ENCODE measurements at regions not wholly inside any gene's neighbourhood (a gene's known extent, or its start where the extent isn't known, plus 50 kb on each side); places are given as distances from the start of the nearest gene placed in this dataset.

DNA sequence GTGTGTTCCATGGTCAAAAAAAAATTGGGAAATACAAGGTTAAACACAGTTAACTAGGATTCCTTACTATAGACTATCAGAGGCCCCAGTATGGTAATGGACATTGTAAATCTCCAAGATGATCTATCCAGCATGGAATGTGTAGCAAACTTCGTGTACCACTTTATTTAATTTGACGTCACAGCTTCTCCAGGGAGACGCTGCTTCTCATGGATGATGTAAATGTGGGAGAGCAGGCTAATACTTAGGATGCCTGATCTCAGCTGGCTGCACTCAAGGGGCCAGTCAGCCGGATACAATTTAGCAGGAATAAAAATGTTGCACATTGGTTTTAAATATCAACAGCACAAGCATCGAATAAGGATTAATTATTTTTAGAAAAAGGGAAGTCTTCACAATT is 111.7 kb upstream of the HPF1 start:
- no peak overlapping the region for H3K27ac ChIP-seq (ENCODE audit: low read length)
- no peak overlapping the region for H3K4me3 ChIP-seq (ENCODE audit: control insufficient read depth in 1 of 2, extremely low read depth in 1 of 2, low read length in 1 of 2)
- ATAC-seq (replicated peaks in 1 of 4) (no peak), DNase-seq (no peak)
- no peaks in the 10 kb centered on the region for H3K27me3 ChIP-seq (replicated peaks in 1 of 2; ENCODE audit: control insufficient read depth in 2 of 2, extremely low read depth in 1 of 2, insufficient read depth in 2 of 2, low read length in 1 of 2)
- Mint-ChIP-seq H3K27me3 (peaks cover 0 to 6% of the 10 kb centered on the region in 2 donors), H3K4me1 (no peaks in the 10 kb centered on the region), H3K4me3 (no peak overlapping the region), H3K9me3 (no peaks in the 10 kb centered on the region), H3K27ac (no peak overlapping the region), H3K36me3 (no peaks in the 10 kb centered on the region)
- WGBS (ENCODE audit: insufficient coverage): 70% methylated on average over 3 of the region's 5 CpGs
- no peaks in the 10 kb centered on the region for H3K36me3 ChIP-seq (ENCODE audit: control insufficient read depth in 2 of 2, extremely low read depth in 1 of 2, insufficient read depth in 1 of 2, low read length in 1 of 2)
- H3K4me1 ChIP-seq (ENCODE audit: control insufficient read depth in 1 of 2, extremely low read depth in 1 of 2, insufficient read depth in 2 of 2, low read length in 2 of 2): no peaks in the 10 kb centered on the region
- H3K9me3 ChIP-seq: no peaks in the 10 kb centered on the region
- CTCF ChIA-PET: no interaction called here
- POLR2A ChIA-PET: no interaction called here

DNA sequence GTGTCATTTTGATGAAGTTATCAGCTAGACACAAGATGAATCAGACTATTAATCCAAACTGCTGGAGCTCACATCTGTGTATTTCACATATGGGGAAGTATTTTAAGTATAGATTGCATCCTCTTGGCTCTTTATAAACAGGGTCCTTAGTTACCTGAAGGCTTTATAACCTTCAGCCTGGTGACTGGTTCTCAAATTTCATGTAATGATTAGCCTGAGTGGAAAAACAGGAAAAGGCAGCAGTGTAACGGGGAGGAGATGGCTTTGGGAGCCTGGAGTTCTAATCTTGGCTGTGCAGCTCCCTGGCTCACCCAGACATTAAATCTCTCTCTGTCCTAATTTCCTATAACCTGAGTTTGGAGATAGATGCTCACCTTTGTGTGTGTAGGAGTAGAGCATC is 103.8 kb upstream of the HPF1 start:
- DNase-seq: no peak
- ChIA-PET CTCF (no interaction called here), POLR2A (no interaction called here)
- no CpG with 5 or more reads among the region's 1 CpG for WGBS (ENCODE audit: insufficient coverage)
- Histone ChIP-seq H3K27me3 (replicated peaks in 1 of 2; ENCODE audit: control insufficient read depth in 2 of 2, extremely low read depth in 1 of 2, insufficient read depth in 2 of 2, low read length in 1 of 2) (peaks cover 0 to 7% of the 10 kb centered on the region in 2 experiments), H3K27ac (ENCODE audit: low read length) (no peak overlapping the region), H3K4me1 (ENCODE audit: control insufficient read depth in 1 of 2, extremely low read depth in 1 of 2, insufficient read depth in 2 of 2, low read length in 2 of 2) (no peaks in the 10 kb centered on the region), H3K9me3 (no peaks in the 10 kb centered on the region), H3K4me3 (ENCODE audit: control insufficient read depth in 1 of 2, extremely low read depth in 1 of 2, low read length in 1 of 2) (no peak overlapping the region), H3K36me3 (ENCODE audit: control insufficient read depth in 2 of 2, extremely low read depth in 1 of 2, insufficient read depth in 1 of 2, low read length in 1 of 2) (no peaks in the 10 kb centered on the region)
- no peaks in the 10 kb centered on the region for H3K4me1 Mint-ChIP-seq
- peaks cover 3 to 4% of the 10 kb centered on the region in 2 donors for H3K27me3 Mint-ChIP-seq
- H3K4me3 Mint-ChIP-seq: no peak overlapping the region
- no peak for ATAC-seq (replicated peaks in 1 of 4)
- no peak overlapping the region for H3K27ac Mint-ChIP-seq
- no peaks in the 10 kb centered on the region for H3K36me3 Mint-ChIP-seq
- H3K9me3 Mint-ChIP-seq: no peaks in the 10 kb centered on the region

DNA sequence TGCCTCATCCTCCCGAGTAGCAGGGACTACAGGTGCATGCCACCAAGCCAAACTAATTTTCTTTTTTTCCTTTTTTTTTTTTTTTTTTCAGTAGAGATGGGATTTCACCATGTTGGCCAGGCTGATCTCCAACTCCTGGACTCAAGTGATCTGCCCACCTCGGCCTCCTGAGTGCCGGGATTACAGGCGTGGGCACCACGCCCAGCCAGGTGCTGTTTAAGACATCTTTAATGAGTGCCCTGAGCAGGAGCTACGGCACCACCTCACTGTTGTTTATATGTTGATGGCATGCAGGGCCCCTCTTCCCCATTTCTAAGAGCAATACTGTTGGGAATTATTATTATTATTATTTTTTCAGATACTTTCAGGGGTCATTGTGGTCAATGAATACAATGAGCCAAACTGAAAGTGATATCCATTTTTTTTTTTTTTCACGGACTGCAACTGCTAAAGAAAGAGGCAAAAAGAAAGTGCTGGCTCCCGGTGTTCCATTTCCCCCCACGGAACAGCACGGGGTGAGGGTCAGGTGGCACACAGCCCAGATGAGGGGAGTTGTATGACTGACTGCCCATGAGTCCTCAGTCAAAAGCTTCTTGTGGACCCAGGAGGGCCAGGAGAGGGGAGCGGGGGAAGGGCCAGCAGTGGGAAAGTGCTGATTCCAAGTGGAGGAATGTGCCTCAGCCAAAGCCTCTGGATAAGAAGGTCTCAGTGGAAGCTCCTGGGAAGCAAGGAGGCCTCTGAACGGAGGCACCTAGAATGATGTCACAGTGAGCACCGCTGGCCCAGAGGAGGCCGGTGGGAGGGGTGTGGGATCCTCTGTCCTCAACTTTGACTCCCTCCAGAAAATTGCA is 101.8 kb upstream of the HPF1 start:
- H3K27me3 Mint-ChIP-seq: peaks cover 3 to 10% of the 10 kb centered on the region in 2 donors
- ChIA-PET CTCF (no interaction called here), POLR2A (no interaction called here)
- peaks cover 0 to 7% of the 10 kb centered on the region in 2 experiments for H3K27me3 ChIP-seq (replicated peaks in 1 of 2; ENCODE audit: control insufficient read depth in 2 of 2, extremely low read depth in 1 of 2, insufficient read depth in 2 of 2, low read length in 1 of 2)
- no peak for ATAC-seq (replicated peaks in 1 of 4)
- no peaks in the 10 kb centered on the region for H3K36me3 ChIP-seq (ENCODE audit: control insufficient read depth in 2 of 2, extremely low read depth in 1 of 2, insufficient read depth in 1 of 2, low read length in 1 of 2)
- 86% methylated on average over 11 of the region's 14 CpGs for WGBS (ENCODE audit: insufficient coverage)
- H3K27ac Mint-ChIP-seq: no peak overlapping the region
- H3K4me1 Mint-ChIP-seq: no peaks in the 10 kb centered on the region
- no peak overlapping the region for H3K27ac ChIP-seq (ENCODE audit: low read length)
- H3K4me3 ChIP-seq (ENCODE audit: control insufficient read depth in 1 of 2, extremely low read depth in 1 of 2, low read length in 1 of 2): no peak overlapping the region
- no peak overlapping the region for H3K4me3 Mint-ChIP-seq
- H3K9me3 ChIP-seq: no peaks in the 10 kb centered on the region
- H3K36me3 Mint-ChIP-seq: no peaks in the 10 kb centered on the region
- no peaks in the 10 kb centered on the region for H3K9me3 Mint-ChIP-seq
- H3K4me1 ChIP-seq (ENCODE audit: control insufficient read depth in 1 of 2, extremely low read depth in 1 of 2, insufficient read depth in 2 of 2, low read length in 2 of 2): no peaks in the 10 kb centered on the region
- DNase-seq: no peak

DNA sequence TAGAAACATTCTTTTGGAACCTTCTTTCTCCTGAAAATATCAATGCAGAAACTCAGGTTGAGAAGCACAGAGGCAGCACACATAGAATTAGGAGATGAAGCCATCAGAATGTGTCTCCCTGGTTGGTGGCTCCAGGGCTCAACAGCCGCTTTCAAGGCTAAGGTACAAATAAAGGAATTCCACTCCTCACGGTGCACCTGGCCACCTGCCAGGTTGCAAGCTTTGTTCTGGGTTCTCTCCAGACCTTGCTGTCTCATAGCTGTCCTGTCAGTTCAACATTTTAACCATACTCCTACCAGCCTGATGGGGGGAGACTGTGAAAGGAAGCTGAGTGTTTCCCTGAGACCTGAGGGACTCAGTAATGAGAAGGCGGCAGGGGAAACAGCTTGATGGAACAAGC is 96.3 kb upstream of the HPF1 start:
- H3K4me3 ChIP-seq (ENCODE audit: control insufficient read depth in 1 of 2, extremely low read depth in 1 of 2, low read length in 1 of 2): no peak overlapping the region
- H3K27ac ChIP-seq (ENCODE audit: low read length): no peak overlapping the region
- POLR2A ChIA-PET: no interaction called here
- Mint-ChIP-seq H3K27me3 (peaks cover 13 to 18% of the 10 kb centered on the region in 2 donors), H3K9me3 (no peaks in the 10 kb centered on the region), H3K4me1 (no peaks in the 10 kb centered on the region), H3K36me3 (no peaks in the 10 kb centered on the region), H3K4me3 (no peak overlapping the region), H3K27ac (no peak overlapping the region)
- CTCF ChIA-PET: no interaction called here
- no peaks in the 10 kb centered on the region for H3K9me3 ChIP-seq
- ATAC-seq (replicated peaks in 1 of 4) (no peak), DNase-seq (no peak)
- H3K4me1 ChIP-seq (ENCODE audit: control insufficient read depth in 1 of 2, extremely low read depth in 1 of 2, insufficient read depth in 2 of 2, low read length in 2 of 2): no peaks in the 10 kb centered on the region
- H3K36me3 ChIP-seq (ENCODE audit: control insufficient read depth in 2 of 2, extremely low read depth in 1 of 2, insufficient read depth in 1 of 2, low read length in 1 of 2): no peaks in the 10 kb centered on the region
- no CpG with 5 or more reads among the region's 3 CpGs for WGBS (ENCODE audit: insufficient coverage)
- no peaks in the 10 kb centered on the region for H3K27me3 ChIP-seq (replicated peaks in 1 of 2; ENCODE audit: control insufficient read depth in 2 of 2, extremely low read depth in 1 of 2, insufficient read depth in 2 of 2, low read length in 1 of 2)

DNA sequence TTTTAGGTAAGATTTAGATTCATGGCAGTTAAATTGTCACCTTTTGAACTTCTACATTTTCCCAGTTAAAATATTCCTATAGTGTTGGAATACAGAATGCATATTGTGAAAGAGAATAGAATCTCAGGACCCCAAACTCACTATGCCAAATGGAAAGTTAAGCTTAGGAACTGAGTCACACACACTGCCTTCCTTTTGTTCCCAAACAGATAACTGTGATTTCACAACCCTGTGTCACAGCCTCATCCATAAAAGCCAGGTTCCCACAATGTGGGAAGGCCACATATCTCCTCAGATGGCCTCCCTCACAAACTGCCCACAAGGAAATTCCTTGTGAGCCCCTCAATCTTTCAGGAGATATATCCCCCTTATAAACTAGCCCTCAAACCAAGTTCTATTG is 94.7 kb upstream of the HPF1 start:
- no peaks in the 10 kb centered on the region for H3K4me1 ChIP-seq (ENCODE audit: control insufficient read depth in 1 of 2, extremely low read depth in 1 of 2, insufficient read depth in 2 of 2, low read length in 2 of 2)

DNA sequence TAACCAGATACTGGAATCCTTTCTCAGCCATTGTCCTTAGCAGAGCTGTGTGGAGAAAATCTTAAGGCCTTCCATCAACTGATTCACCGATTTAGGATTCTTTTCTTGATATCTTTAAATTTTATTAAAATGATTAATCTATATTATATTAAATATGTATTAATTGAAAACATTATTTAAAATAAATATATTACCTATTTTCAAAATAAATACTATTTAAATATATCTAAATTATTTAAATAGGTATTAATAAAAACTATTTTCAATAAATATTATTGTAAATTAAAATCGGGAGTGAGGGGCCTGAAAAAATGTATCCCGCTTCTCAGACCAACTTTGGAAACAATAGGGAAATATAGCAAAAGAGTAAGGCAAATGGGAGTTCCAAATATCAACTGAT is 94.0 kb upstream of the HPF1 start:
- Histone ChIP-seq H3K9me3 (no peaks in the 10 kb centered on the region), H3K27ac (ENCODE audit: low read length) (no peak overlapping the region), H3K36me3 (ENCODE audit: control insufficient read depth in 2 of 2, extremely low read depth in 1 of 2, insufficient read depth in 1 of 2, low read length in 1 of 2) (no peaks in the 10 kb centered on the region), H3K4me1 (ENCODE audit: control insufficient read depth in 1 of 2, extremely low read depth in 1 of 2, insufficient read depth in 2 of 2, low read length in 2 of 2) (no peaks in the 10 kb centered on the region), H3K4me3 (ENCODE audit: control insufficient read depth in 1 of 2, extremely low read depth in 1 of 2, low read length in 1 of 2) (no peak overlapping the region), H3K27me3 (replicated peaks in 1 of 2; ENCODE audit: control insufficient read depth in 2 of 2, extremely low read depth in 1 of 2, insufficient read depth in 2 of 2, low read length in 1 of 2) (peaks cover 0 to 2% of the 10 kb centered on the region in 2 experiments)
- ATAC-seq (replicated peaks in 1 of 4) (no peak), DNase-seq (no peak)
- Mint-ChIP-seq H3K27me3 (peaks cover 17 to 18% of the 10 kb centered on the region in 2 donors), H3K4me3 (no peak overlapping the region), H3K36me3 (no peaks in the 10 kb centered on the region), H3K9me3 (no peaks in the 10 kb centered on the region), H3K27ac (no peak overlapping the region), H3K4me1 (no peaks in the 10 kb centered on the region)
- ChIA-PET POLR2A (no interaction called here), CTCF (no interaction called here)
- no CpG with 5 or more reads among the region's 3 CpGs for WGBS (ENCODE audit: insufficient coverage)

More for the DNA sequence above, 94.7 kb upstream of the HPF1 start:
- Mint-ChIP-seq H3K4me1 (no peaks in the 10 kb centered on the region), H3K27ac (no peak overlapping the region), H3K36me3 (no peaks in the 10 kb centered on the region), H3K27me3 (peaks cover 16 to 18% of the 10 kb centered on the region in 2 donors), H3K4me3 (no peak overlapping the region), H3K9me3 (no peaks in the 10 kb centered on the region)
- ATAC-seq (replicated peaks in 1 of 4) (no peak), DNase-seq (no peak)
- Histone ChIP-seq H3K27ac (ENCODE audit: low read length) (no peak overlapping the region), H3K9me3 (no peaks in the 10 kb centered on the region), H3K36me3 (ENCODE audit: control insufficient read depth in 2 of 2, extremely low read depth in 1 of 2, insufficient read depth in 1 of 2, low read length in 1 of 2) (no peaks in the 10 kb centered on the region), H3K27me3 (replicated peaks in 1 of 2; ENCODE audit: control insufficient read depth in 2 of 2, extremely low read depth in 1 of 2, insufficient read depth in 2 of 2, low read length in 1 of 2) (peaks cover 0 to 2% of the 10 kb centered on the region in 2 experiments), H3K4me3 (ENCODE audit: control insufficient read depth in 1 of 2, extremely low read depth in 1 of 2, low read length in 1 of 2) (no peak overlapping the region)
- ChIA-PET POLR2A (no interaction called here), CTCF (no interaction called here)

DNA sequence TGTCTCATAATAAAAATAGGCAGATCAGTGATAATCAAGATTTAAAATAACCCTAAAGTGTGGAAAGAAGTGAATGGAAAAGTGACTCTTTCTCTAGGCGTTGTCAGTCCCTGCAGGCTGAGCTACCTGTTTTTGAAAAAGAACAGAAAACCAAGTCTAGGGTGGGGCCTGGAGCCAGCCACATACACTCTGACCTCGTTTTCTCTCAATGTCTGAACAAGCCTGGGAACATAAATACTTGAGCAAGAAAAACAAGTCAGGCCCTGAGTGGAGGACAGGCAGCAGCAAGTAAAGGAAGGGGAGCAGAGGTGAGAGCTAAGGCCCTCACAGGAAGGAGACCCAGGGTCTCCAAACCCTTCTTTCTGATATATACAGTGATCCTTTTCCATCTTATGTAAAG is 91.7 kb upstream of the HPF1 start:
- WGBS (ENCODE audit: insufficient coverage): 46% methylated on average over 2 of the region's 2 CpGs
- no peaks in the 10 kb centered on the region for H3K4me1 Mint-ChIP-seq
- H3K27ac Mint-ChIP-seq: no peak overlapping the region

More for the DNA sequence above, 91.7 kb upstream of the HPF1 start:
- no peaks in the 10 kb centered on the region for H3K36me3 ChIP-seq (ENCODE audit: control insufficient read depth in 2 of 2, extremely low read depth in 1 of 2, insufficient read depth in 1 of 2, low read length in 1 of 2)
- no peaks in the 10 kb centered on the region for H3K9me3 ChIP-seq
- H3K27me3 ChIP-seq (replicated peaks in 1 of 2; ENCODE audit: control insufficient read depth in 2 of 2, extremely low read depth in 1 of 2, insufficient read depth in 2 of 2, low read length in 1 of 2): peaks cover 0 to 8% of the 10 kb centered on the region in 2 experiments
- no peak for ATAC-seq (replicated peaks in 1 of 4)
- ChIA-PET POLR2A (no interaction called here), CTCF (interaction anchor here in 1 of 2 donors (0.6 kb wide), 1 partner anchor 1256 kb away, joined by 5 read pairs; no protein-coding TSS in a partner anchor)
- H3K27me3 Mint-ChIP-seq: peaks cover 14 to 19% of the 10 kb centered on the region in 2 donors
- H3K4me3 Mint-ChIP-seq: no peak overlapping the region
- no peak overlapping the region for H3K27ac ChIP-seq (ENCODE audit: low read length)
- no peak overlapping the region for H3K4me3 ChIP-seq (ENCODE audit: control insufficient read depth in 1 of 2, extremely low read depth in 1 of 2, low read length in 1 of 2)
- no peak for DNase-seq
- no peaks in the 10 kb centered on the region for H3K4me1 ChIP-seq (ENCODE audit: control insufficient read depth in 1 of 2, extremely low read depth in 1 of 2, insufficient read depth in 2 of 2, low read length in 2 of 2)
- no peaks in the 10 kb centered on the region for H3K36me3 Mint-ChIP-seq
- no peaks in the 10 kb centered on the region for H3K9me3 Mint-ChIP-seq

Measured in T-cell (primary cell).